ENCODE measurements at regions not wholly inside any gene's neighbourhood (a gene's known extent, or its start where the extent isn't known, plus 50 kb on each side); places are given as distances from the start of the nearest gene placed in this dataset.

GRCh38 chr18:29305516-29305915, 1128.6 kb upstream of the CDH2 start:
- DNase-seq: no peak

GRCh38 chr18:29301048-29301447, 1124.1 kb upstream of the CDH2 start:
- DNase-seq: no peak

GRCh38 chr18:29285471-29285870, 1108.5 kb upstream of the CDH2 start:
- DNase-seq: no peak

- DNase-seq: no peak
These were observed 1094.6 kb upstream of the CDH2 start for GRCh38 chr18:29271501-29271900.

- DNase-seq: no peak
These were observed 1082.9 kb upstream of the CDH2 start for GRCh38 chr18:29259838-29260237.

- DNase-seq: no peak
These were observed 1077.2 kb upstream of the CDH2 start for GRCh38 chr18:29254123-29254522.

- DNase-seq: no peak
These were observed 1074.8 kb upstream of the CDH2 start for GRCh38 chr18:29251681-29252080.

- DNase-seq: no peak
These were observed 1073.9 kb upstream of the CDH2 start for GRCh38 chr18:29250843-29251242.

GRCh38 chr18:29250259-29250658, 1073.3 kb upstream of the CDH2 start:
- DNase-seq: no peak

- no peak for DNase-seq
These were observed 1071.9 kb upstream of the CDH2 start for GRCh38 chr18:29248805-29249204.

- no peak for DNase-seq
These were observed 1064.3 kb upstream of the CDH2 start for GRCh38 chr18:29241199-29241598.

- no peak for DNase-seq
These were observed 1057.8 kb upstream of the CDH2 start for GRCh38 chr18:29234751-29235150.

GRCh38 chr18:29226213-29226612, 1049.3 kb upstream of the CDH2 start:
- no peak for DNase-seq

- DNase-seq: no peak
These were observed 1048.4 kb upstream of the CDH2 start for GRCh38 chr18:29225351-29225750.

- no peak for DNase-seq
These were observed 1041.2 kb upstream of the CDH2 start for GRCh38 chr18:29218091-29218490.

- no peak for DNase-seq
These were observed 1040.4 kb upstream of the CDH2 start for GRCh38 chr18:29217124-29217915.

GRCh38 chr18:29198834-29199233, 1021.9 kb upstream of the CDH2 start:
- no peak for DNase-seq

GRCh38 chr18:29196307-29196706, 1019.4 kb upstream of the CDH2 start:
- no peak for DNase-seq

GRCh38 chr18:29191263-29191662, 1014.3 kb upstream of the CDH2 start:
- DNase-seq: no peak

GRCh38 chr18:29188760-29189159, 1011.8 kb upstream of the CDH2 start:
- DNase-seq: no peak

- DNase-seq: no peak
These were observed 1008.9 kb upstream of the CDH2 start for GRCh38 chr18:29185801-29186200.

- DNase-seq: no peak
These were observed 1007.7 kb upstream of the CDH2 start for GRCh38 chr18:29184654-29185053.

GRCh38 chr18:29181151-29181901, 1004.4 kb upstream of the CDH2 start:
- DNase-seq: peak; percentile 62

- DNase-seq: no peak
These were observed 999.8 kb upstream of the CDH2 start for GRCh38 chr18:29176681-29177080.
